SK-N-SH (cell line): ENCODE measurements at regions not wholly inside any gene's neighbourhood (a gene's known extent, or its start where the extent isn't known, plus 50 kb on each side); places are given as distances from the start of the nearest gene placed in this dataset.

Experiments used
- CTCF ChIA-PET: fragments of 300-600, 350-600 bp; formaldehyde crosslinking; extraction: SDS; loops from one replicate; lab custom pipeline; 2021; lab: Yijun Ruan, JAX
- POLR2A ChIA-PET: fragments of 350-600 bp; sonication (Branson Sonifier 250); formaldehyde crosslinking; extraction: SDS; loops from one replicate; lab custom pipeline; 2020; ENCODE audit warnings: antibody characterized with exemption, inconsistent platforms; lab: Yijun Ruan, JAX
- DNase-seq: peaks from one replicate; pipeline ENCODE4 v3.0.0; 2012
- H2AFZ ChIP-seq: fragments of 200-600 bp; sonication (generic); 2 replicates; pipeline ENCODE4 v1.8.1; 2016; ENCODE audit warnings: antibody characterized with exemption, mild to moderate bottlenecking, low read depth
- H3F3A ChIP-seq: fragments of 200-600 bp; sonication (generic); replicated peaks from 2 replicates; pipeline ENCODE3; 2016; ENCODE audit warnings: antibody characterized with exemption, mild to moderate bottlenecking; ENCODE audit not compliant: insufficient read depth
- H3K27ac ChIP-seq, 2 experiments: fragments of 200-500 bp in 1 of 2; fragments of 200-600 bp in 1 of 2; sonication (Bioruptor generic) in 1 of 2; sonication (generic), shearing (Covaris generic) in 1 of 2; 2 replicates each; pipeline versions ENCODE4 v1.5.1 to v1.6.1; 2014 to 2016; ENCODE audit warnings: low read depth in 2 of 2, inconsistent platforms in 1 of 2, low read length in 1 of 2, mild to moderate bottlenecking in 1 of 2, mixed read lengths in 1 of 2
- H3K27me3 ChIP-seq: fragments of 200-600 bp; sonication (generic), shearing (Covaris generic); 2 replicates; pipeline ENCODE4 v1.6.1; 2016; ENCODE audit warnings: mixed run types; ENCODE audit not compliant: insufficient read depth
- H3K36me3 ChIP-seq, 2 experiments: fragments of 200-500 bp in 1 of 2; fragments of 200-600 bp in 1 of 2; sonication (Bioruptor generic) in 1 of 2; sonication (generic) in 1 of 2; replicated peaks in 1 of 2; 2 replicates each; pipeline versions ENCODE3 to v1.5.1; 2014 to 2016; ENCODE audit warnings: low read length in 1 of 2, mild to moderate bottlenecking in 1 of 2; ENCODE audit not compliant: insufficient read depth in 2 of 2, control insufficient read depth in 1 of 2
- H3K4me1 ChIP-seq, 2 experiments: fragments of 200-500 bp in 1 of 2; fragments of 200-600 bp in 1 of 2; sonication (Bioruptor generic) in 1 of 2; sonication (generic), shearing (Covaris generic) in 1 of 2; 2 replicates each; pipeline versions ENCODE4 v1.5.1 to v1.6.1; 2014 to 2016; ENCODE audit warnings: low read depth in 1 of 2, low read length in 1 of 2, mixed run types in 1 of 2; ENCODE audit not compliant: insufficient read depth in 2 of 2, control insufficient read depth in 1 of 2
- H3K4me2 ChIP-seq: fragments of 200-600 bp; sonication (generic), shearing (Covaris generic); 2 replicates; pipeline ENCODE4 v1.6.1; 2017; ENCODE audit warnings: mixed run types
- H3K4me3 ChIP-seq, 2 experiments: fragments of 200-500 bp in 1 of 2; fragments of 200-600 bp in 1 of 2; sonication (Bioruptor generic) in 1 of 2; sonication (generic), shearing (Covaris generic) in 1 of 2; 2 replicates each; pipeline versions ENCODE4 v1.5.1 to v1.8.1; 2014 to 2016; ENCODE audit warnings: low read depth in 2 of 2, inconsistent platforms in 1 of 2, low read length in 1 of 2, mild to moderate bottlenecking in 1 of 2, mixed read lengths in 1 of 2, moderate library complexity in 1 of 2
- H3K79me2 ChIP-seq: fragments of 200-600 bp; sonication (generic); 2 replicates; pipeline ENCODE4 v1.8.1; 2017; ENCODE audit warnings: mild to moderate bottlenecking; ENCODE audit not compliant: insufficient read depth
- H3K9ac ChIP-seq: fragments of 200-600 bp; sonication (generic); 2 replicates; pipeline ENCODE4 v1.6.1; 2017; ENCODE audit warnings: mixed run types
- H3K9me2 ChIP-seq: fragments of 200-600 bp; sonication (generic); 2 replicates; pipeline ENCODE4 v1.6.1; 2017; ENCODE audit warnings: mixed run types
- H3K9me3 ChIP-seq: fragments of 200-600 bp; sonication (generic); 2 replicates; pipeline ENCODE4 v1.6.1; 2017; ENCODE audit warnings: mixed run types, mild to moderate bottlenecking, moderate library complexity
- H4K20me1 ChIP-seq: fragments of 200-600 bp; sonication (generic); 2 replicates; pipeline ENCODE4 v1.6.1; 2017; ENCODE audit warnings: mild to moderate bottlenecking, mixed run types; ENCODE audit not compliant: insufficient read depth
- ELF1 ChIP-seq: IDR thresholded peaks from 2 replicates; pipeline ENCODE4 v1.4.0; 2012
- EP300 ChIP-seq, 2 experiments: IDR thresholded peaks; 2 replicates each; pipeline versions ENCODE4 v1.4.0 to v1.6.1; 2012; ENCODE audit warnings: borderline replicate concordance in 1 of 2, low read depth in 1 of 2, low read length in 1 of 2
- FOXJ3 ChIP-seq: sonication (generic); formaldehyde crosslinking; IDR thresholded peaks from 2 replicates; pipeline ENCODE4 v1.5.1; 2020; ENCODE audit warnings: mild to moderate bottlenecking, missing genetic modification reagents
- FOXM1 ChIP-seq: IDR thresholded peaks from 2 replicates; pipeline ENCODE4 v1.4.0; 2012; ENCODE audit warnings: low read depth, mild to moderate bottlenecking
- GABPA ChIP-seq: IDR thresholded peaks from 2 replicates; pipeline ENCODE4 v1.4.0; 2012; ENCODE audit warnings: low read depth, mild to moderate bottlenecking
- JUND ChIP-seq: IDR thresholded peaks from 2 replicates; pipeline ENCODE4 v1.4.0; 2012
- MXI1 ChIP-seq: IDR thresholded peaks from 2 replicates; pipeline ENCODE4 v1.6.1; 2012; ENCODE audit warnings: mild to moderate bottlenecking, low read depth, low read length, improper control_type of control experiment
- NRF1 ChIP-seq: IDR thresholded peaks from 2 replicates; pipeline ENCODE4 v1.6.1; 2012; ENCODE audit warnings: low read depth, mild to moderate bottlenecking, low read length
- POLR2AphosphoS5 ChIP-seq: IDR thresholded peaks from 2 replicates; pipeline ENCODE4 v1.6.1; 2012; ENCODE audit warnings: low read depth, low read length
- RCOR1 ChIP-seq: fragments of 150-350 bp; IDR thresholded peaks from 2 replicates; pipeline ENCODE4 v1.6.1; 2017; ENCODE audit warnings: antibody characterized with exemption, low read length
- RFX5 ChIP-seq: IDR thresholded peaks from 2 replicates; pipeline ENCODE4 v1.6.1; 2012; ENCODE audit warnings: mild to moderate bottlenecking, improper control_type of control experiment, low read length
- RXRA ChIP-seq: IDR thresholded peaks from 2 replicates; pipeline ENCODE4 v1.4.0; 2012; ENCODE audit warnings: low read depth, mild to moderate bottlenecking, borderline replicate concordance
- SIN3A ChIP-seq: IDR thresholded peaks from 2 replicates; pipeline ENCODE4 v1.6.1; 2012; ENCODE audit warnings: low read depth, mild to moderate bottlenecking, low read length, moderate library complexity, borderline replicate concordance
- SMC3 ChIP-seq: IDR thresholded peaks from 2 replicates; pipeline ENCODE4 v1.6.1; 2012; ENCODE audit warnings: low read depth, low read length, improper control_type of control experiment
- TAF1 ChIP-seq: IDR thresholded peaks from 2 replicates; pipeline ENCODE4 v1.6.1; 2012; ENCODE audit warnings: low read depth, mild to moderate bottlenecking, low read length, moderate library complexity, borderline replicate concordance
- TCF12 ChIP-seq: IDR thresholded peaks from 2 replicates; pipeline ENCODE4 v1.4.0; 2012
- TEAD4 ChIP-seq: IDR thresholded peaks from 2 replicates; pipeline ENCODE4 v1.4.0; 2012; ENCODE audit warnings: mild to moderate bottlenecking, borderline replicate concordance; ENCODE audit not compliant: insufficient read depth
- YY1 ChIP-seq: IDR thresholded peaks from 2 replicates; pipeline ENCODE4 v1.4.0; 2012; ENCODE audit warnings: low read depth, mild to moderate bottlenecking
- WGBS: methylation state at CpG from one replicate; pipeline ENCODE4 v1.1.6; 2017; ENCODE audit warnings: low lambda C conversion rate; 5-methylcytosine and 5-hydroxymethylcytosine counted together
- TF ChIP-seq, protein P1 (sequence below): IDR thresholded peaks from 2 replicates; pipeline ENCODE4 v1.4.0; 2012; ENCODE audit warnings: low read depth, borderline replicate concordance
- TF ChIP-seq, protein P2 (sequence below): IDR thresholded peaks from 2 replicates; pipeline ENCODE4 v1.4.0; 2012; ENCODE audit warnings: low read depth
- TF ChIP-seq, protein P3 (sequence below): fragments of 150-350 bp; IDR thresholded peaks from 2 replicates; pipeline ENCODE4 v1.6.1; 2016; ENCODE audit warnings: mild to moderate bottlenecking, low read depth, low read length
- TF ChIP-seq, protein P4 (sequence below): IDR thresholded peaks from 2 replicates; pipeline ENCODE4 v1.6.1; 2012; ENCODE audit warnings: mild to moderate bottlenecking, low read depth, low read length, moderate library complexity

DNA sequence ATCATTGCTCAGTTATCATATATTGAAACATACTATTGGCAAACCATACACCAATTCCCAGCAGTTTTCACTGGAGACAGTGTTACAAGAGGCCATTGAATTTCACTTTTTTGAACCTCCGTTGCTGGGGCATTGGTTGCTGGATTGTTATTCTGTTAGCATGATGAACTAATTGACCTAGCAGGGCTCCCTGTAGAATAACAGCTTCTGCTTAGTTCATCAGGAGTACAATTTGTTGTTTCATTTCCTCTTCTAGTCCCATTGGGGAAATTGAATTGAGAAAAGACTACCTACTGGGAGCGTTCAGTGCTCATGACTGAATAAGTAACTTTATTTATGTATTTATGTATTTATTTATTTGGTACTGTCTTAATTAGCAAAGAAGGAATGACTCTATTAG is 151.6 kb downstream of the SLIT2 start:
- Histone ChIP-seq H4K20me1 (peaks cover 6% of the 10 kb centered on the region; the same call in 1 of the 2 replicates), H3K27ac (no peak overlapping the region), H3K9ac (no peak overlapping the region), H3K9me2 (no peaks in the 10 kb centered on the region), H3K27me3 (no peaks in the 10 kb centered on the region), H3K4me3 (no peak overlapping the region), H3K9me3 (no peaks in the 10 kb centered on the region), H3K4me2 (no peak overlapping the region), H2AFZ (no peak overlapping the region), H3F3A (peaks cover 4% of the 10 kb centered on the region), H3K36me3 (peaks cover 0 to 8% of the 10 kb centered on the region in 2 experiments), H3K4me1 (0 out of 4 replicates have a peak, but pooled peaks cover 0 to 7% of the 10 kb centered on the region in 2 experiments), H3K79me2 (peaks cover 15% of the 10 kb centered on the region)
- TF ChIP-seq POLR2AphosphoS5 (no peak), RFX5 (no peak), EP300 (IDR thresholded peaks at IDR 0.05; ENCODE audit: borderline replicate concordance in 1 of 2, low read depth in 1 of 2, low read length in 1 of 2) (no peak), TCF12 (no peak), SMC3 (no peak), NRF1 (no peak), MXI1 (no peak), TAF1 (no peak), TEAD4 (no peak), FOXM1 (no peak), JUND (no peak), SIN3A (no peak)
- TF ChIP-seq, protein P1, sequence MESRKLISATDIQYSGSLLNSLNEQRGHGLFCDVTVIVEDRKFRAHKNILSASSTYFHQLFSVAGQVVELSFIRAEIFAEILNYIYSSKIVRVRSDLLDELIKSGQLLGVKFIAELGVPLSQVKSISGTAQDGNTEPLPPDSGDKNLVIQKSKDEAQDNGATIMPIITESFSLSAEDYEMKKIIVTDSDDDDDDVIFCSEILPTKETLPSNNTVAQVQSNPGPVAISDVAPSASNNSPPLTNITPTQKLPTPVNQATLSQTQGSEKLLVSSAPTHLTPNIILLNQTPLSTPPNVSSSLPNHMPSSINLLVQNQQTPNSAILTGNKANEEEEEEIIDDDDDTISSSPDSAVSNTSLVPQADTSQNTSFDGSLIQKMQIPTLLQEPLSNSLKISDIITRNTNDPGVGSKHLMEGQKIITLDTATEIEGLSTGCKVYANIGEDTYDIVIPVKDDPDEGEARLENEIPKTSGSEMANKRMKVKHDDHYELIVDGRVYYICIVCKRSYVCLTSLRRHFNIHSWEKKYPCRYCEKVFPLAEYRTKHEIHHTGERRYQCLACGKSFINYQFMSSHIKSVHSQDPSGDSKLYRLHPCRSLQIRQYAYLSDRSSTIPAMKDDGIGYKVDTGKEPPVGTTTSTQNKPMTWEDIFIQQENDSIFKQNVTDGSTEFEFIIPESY, result no peak
- TF ChIP-seq, protein P2, sequence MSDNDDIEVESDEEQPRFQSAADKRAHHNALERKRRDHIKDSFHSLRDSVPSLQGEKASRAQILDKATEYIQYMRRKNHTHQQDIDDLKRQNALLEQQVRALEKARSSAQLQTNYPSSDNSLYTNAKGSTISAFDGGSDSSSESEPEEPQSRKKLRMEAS, result no peak
- no peak for DNase-seq
- 75% methylated on average over 2 of the region's 2 CpGs for WGBS
- ChIA-PET POLR2A (no interaction called here), CTCF (interaction anchor here (0.9 to 1.4 kb wide), 5 partner anchors 10 to 106 kb away, joined by 3 to 4 read pairs (median 3); no protein-coding TSS in a partner anchor)

DNA sequence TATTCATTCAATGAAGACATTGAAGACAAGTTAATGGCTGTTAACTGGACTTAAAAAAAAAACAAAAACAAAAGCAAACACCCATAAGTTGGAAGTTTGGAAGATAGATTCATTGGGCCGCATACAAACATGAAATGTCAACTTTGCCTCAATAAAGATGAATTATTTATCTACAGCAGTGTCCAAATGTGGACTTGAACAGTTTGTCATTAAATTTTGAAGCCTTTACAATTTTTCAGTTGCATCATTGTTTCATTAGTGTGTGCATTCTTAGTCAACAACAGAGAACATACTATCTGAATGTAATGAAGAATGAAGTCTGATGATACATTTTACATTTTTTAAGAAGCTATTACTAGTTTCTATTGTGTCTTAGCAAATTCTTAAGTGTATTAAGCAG is 152.1 kb downstream of the SLIT2 start:
- Histone ChIP-seq H3K36me3 (peaks cover 0 to 8% of the 10 kb centered on the region in 2 experiments), H3K9me3 (no peaks in the 10 kb centered on the region), H3K4me1 (0 out of 4 replicates have a peak, but pooled peaks cover 0 to 7% of the 10 kb centered on the region in 2 experiments), H3K4me3 (no peak overlapping the region), H2AFZ (no peak overlapping the region), H3K9me2 (no peaks in the 10 kb centered on the region), H3K27me3 (no peaks in the 10 kb centered on the region), H3F3A (peaks cover 10% of the 10 kb centered on the region), H4K20me1 (peaks cover 6% of the 10 kb centered on the region; the same call in 1 of the 2 replicates), H3K27ac (no peak overlapping the region), H3K9ac (no peak overlapping the region), H3K79me2 (peaks cover 15% of the 10 kb centered on the region), H3K4me2 (no peak overlapping the region)
- ChIA-PET CTCF (interaction anchor here (1.4 kb wide), 1 partner anchor 10 kb away, joined by 3 read pairs; no protein-coding TSS in a partner anchor), POLR2A (no interaction called here)
- 93% methylated on average over 1 of the region's 1 CpG for whole genome bisulfite sequencing
- no peak for DNase-seq
- TF ChIP-seq, protein P3, sequence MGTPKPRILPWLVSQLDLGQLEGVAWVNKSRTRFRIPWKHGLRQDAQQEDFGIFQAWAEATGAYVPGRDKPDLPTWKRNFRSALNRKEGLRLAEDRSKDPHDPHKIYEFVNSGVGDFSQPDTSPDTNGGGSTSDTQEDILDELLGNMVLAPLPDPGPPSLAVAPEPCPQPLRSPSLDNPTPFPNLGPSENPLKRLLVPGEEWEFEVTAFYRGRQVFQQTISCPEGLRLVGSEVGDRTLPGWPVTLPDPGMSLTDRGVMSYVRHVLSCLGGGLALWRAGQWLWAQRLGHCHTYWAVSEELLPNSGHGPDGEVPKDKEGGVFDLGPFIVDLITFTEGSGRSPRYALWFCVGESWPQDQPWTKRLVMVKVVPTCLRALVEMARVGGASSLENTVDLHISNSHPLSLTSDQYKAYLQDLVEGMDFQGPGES, result no peak
- TF ChIP-seq RCOR1, result no peak
- no peak for TF ChIP-seq RFX5
- no peak for TF ChIP-seq FOXJ3 (CRISPR knock-in tag)
- TF ChIP-seq ELF1, result no peak
- TF ChIP-seq, protein P4, sequence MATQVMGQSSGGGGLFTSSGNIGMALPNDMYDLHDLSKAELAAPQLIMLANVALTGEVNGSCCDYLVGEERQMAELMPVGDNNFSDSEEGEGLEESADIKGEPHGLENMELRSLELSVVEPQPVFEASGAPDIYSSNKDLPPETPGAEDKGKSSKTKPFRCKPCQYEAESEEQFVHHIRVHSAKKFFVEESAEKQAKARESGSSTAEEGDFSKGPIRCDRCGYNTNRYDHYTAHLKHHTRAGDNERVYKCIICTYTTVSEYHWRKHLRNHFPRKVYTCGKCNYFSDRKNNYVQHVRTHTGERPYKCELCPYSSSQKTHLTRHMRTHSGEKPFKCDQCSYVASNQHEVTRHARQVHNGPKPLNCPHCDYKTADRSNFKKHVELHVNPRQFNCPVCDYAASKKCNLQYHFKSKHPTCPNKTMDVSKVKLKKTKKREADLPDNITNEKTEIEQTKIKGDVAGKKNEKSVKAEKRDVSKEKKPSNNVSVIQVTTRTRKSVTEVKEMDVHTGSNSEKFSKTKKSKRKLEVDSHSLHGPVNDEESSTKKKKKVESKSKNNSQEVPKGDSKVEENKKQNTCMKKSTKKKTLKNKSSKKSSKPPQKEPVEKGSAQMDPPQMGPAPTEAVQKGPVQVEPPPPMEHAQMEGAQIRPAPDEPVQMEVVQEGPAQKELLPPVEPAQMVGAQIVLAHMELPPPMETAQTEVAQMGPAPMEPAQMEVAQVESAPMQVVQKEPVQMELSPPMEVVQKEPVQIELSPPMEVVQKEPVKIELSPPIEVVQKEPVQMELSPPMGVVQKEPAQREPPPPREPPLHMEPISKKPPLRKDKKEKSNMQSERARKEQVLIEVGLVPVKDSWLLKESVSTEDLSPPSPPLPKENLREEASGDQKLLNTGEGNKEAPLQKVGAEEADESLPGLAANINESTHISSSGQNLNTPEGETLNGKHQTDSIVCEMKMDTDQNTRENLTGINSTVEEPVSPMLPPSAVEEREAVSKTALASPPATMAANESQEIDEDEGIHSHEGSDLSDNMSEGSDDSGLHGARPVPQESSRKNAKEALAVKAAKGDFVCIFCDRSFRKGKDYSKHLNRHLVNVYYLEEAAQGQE, result no peak
- TF ChIP-seq TAF1, result no peak
- TF ChIP-seq GABPA, result no peak
- TF ChIP-seq YY1, result no peak
- TF ChIP-seq RXRA, result no peak
- no peak for TF ChIP-seq SMC3
- TF ChIP-seq, all 33 proteins: peak for 0
